ENCODE measurements at regions not wholly inside any gene's neighbourhood (a gene's known extent, or its start where the extent isn't known, plus 50 kb on each side); places are given as distances from the start of the nearest gene placed in this dataset.
A peak's percentile ranks its signal among the peaks of the same experiment; 100 is the strongest.

GRCh38 chr10:78626471-78626870 lies 442.3 kb upstream of the ZMIZ1 start:
- intact Hi-C loops (cut with micrococcal nuclease; ENCODE audit: unreplicated experiment) = no loop called here
- no peak overlapping the region for H2AFZ ChIP-seq
- BruUV-seq (replicated peaks) = no TSS peak
- no peaks in the 10 kb centered on the region for H3K79me2 ChIP-seq (ENCODE audit: low read depth)
- H3K4me1 ChIP-seq (replicated peaks; ENCODE audit: insufficient read depth) = peaks cover 39% of the 10 kb centered on the region
- H3K27ac ChIP-seq = no peak overlapping the region
- CTCF ChIA-PET = no interaction called here
- no peaks in the 10 kb centered on the region for H3K9me3 ChIP-seq (ENCODE audit: insufficient read depth, low read depth)
- no peaks in the 10 kb centered on the region for H4K20me1 ChIP-seq (ENCODE audit: insufficient read depth)
- DNase-seq = peak; percentile 40 to 73
- TF ChIP-seq CTCF (conservative IDR thresholded peaks at IDR 0.05) (no peak), EZH2 (IDR thresholded peaks at IDR 0.05; ENCODE audit: low read depth) (no peak)
- no peak overlapping the region for H3K4me3 ChIP-seq
- no peaks in the 10 kb centered on the region for H3K27me3 ChIP-seq (ENCODE audit: insufficient read depth, low read depth)
- no peak overlapping the region for H3K4me2 ChIP-seq
- POLR2A ChIA-PET (ENCODE audit: unreplicated experiment) = interaction anchor here (0.5 kb wide), 1 partner anchor 142 kb away, joined by 3 read pairs; no protein-coding TSS in a partner anchor
- H3K36me3 ChIP-seq (ENCODE audit: low read depth) = no peaks in the 10 kb centered on the region
- H3K9me2 ChIP-seq (ENCODE audit: insufficient read depth) = no peaks in the 10 kb centered on the region
- H3F3A ChIP-seq (ENCODE audit: insufficient read depth, low read depth) = peaks cover 29% of the 10 kb centered on the region

GRCh38 chr10:78627254-78627795 lies 441.4 kb upstream of the ZMIZ1 start:
- H3K79me2 ChIP-seq (ENCODE audit: low read depth) = no peaks in the 10 kb centered on the region
- H3K4me3 ChIP-seq = no peak overlapping the region
- TF ChIP-seq CTCF (conservative IDR thresholded peaks at IDR 0.05) (no peak), EZH2 (IDR thresholded peaks at IDR 0.05; ENCODE audit: low read depth) (no peak)
- BruUV-seq (replicated peaks) = no TSS peak
- no peaks in the 10 kb centered on the region for H3K9me2 ChIP-seq (ENCODE audit: insufficient read depth)
- intact Hi-C loops (cut with micrococcal nuclease; ENCODE audit: unreplicated experiment) = no loop called here
- no peaks in the 10 kb centered on the region for H3K9me3 ChIP-seq (ENCODE audit: insufficient read depth, low read depth)
- H4K20me1 ChIP-seq (ENCODE audit: insufficient read depth) = no peaks in the 10 kb centered on the region
- H3K4me1 ChIP-seq (replicated peaks; ENCODE audit: insufficient read depth) = peaks cover 39% of the 10 kb centered on the region
- no peak overlapping the region for H2AFZ ChIP-seq
- H3K4me2 ChIP-seq = no peak overlapping the region
- H3K27ac ChIP-seq = no peak overlapping the region
- no peak for DNase-seq
- peaks cover 28% of the 10 kb centered on the region for H3F3A ChIP-seq (ENCODE audit: insufficient read depth, low read depth)
- no peaks in the 10 kb centered on the region for H3K27me3 ChIP-seq (ENCODE audit: insufficient read depth, low read depth)
- ChIA-PET POLR2A (ENCODE audit: unreplicated experiment) (interaction anchor here (0.5 to 0.7 kb wide), 2 partner anchors 141 to 404 kb away, joined by 3 to 4 read pairs; no protein-coding TSS in a partner anchor), CTCF (no interaction called here)
- no peaks in the 10 kb centered on the region for H3K36me3 ChIP-seq (ENCODE audit: low read depth)

- Histone ChIP-seq H3K4me1 (replicated peaks; ENCODE audit: insufficient read depth) (peaks cover 24% of the 10 kb centered on the region), H4K20me1 (ENCODE audit: insufficient read depth) (no peaks in the 10 kb centered on the region), H3K27ac (no peak overlapping the region), H3K27me3 (ENCODE audit: insufficient read depth, low read depth) (no peaks in the 10 kb centered on the region), H3F3A (ENCODE audit: insufficient read depth, low read depth) (peaks cover 12% of the 10 kb centered on the region), H2AFZ (no peak overlapping the region), H3K4me2 (no peak overlapping the region), H3K79me2 (ENCODE audit: low read depth) (no peaks in the 10 kb centered on the region), H3K4me3 (no peak overlapping the region), H3K36me3 (ENCODE audit: low read depth) (no peaks in the 10 kb centered on the region), H3K9me2 (ENCODE audit: insufficient read depth) (no peaks in the 10 kb centered on the region), H3K9me3 (ENCODE audit: insufficient read depth, low read depth) (no peaks in the 10 kb centered on the region)
- intact Hi-C loops (cut with micrococcal nuclease; ENCODE audit: unreplicated experiment) = no loop called here
- no TSS peak for BruUV-seq (replicated peaks)
- TF ChIP-seq CTCF (conservative IDR thresholded peaks at IDR 0.05) (no peak), EZH2 (IDR thresholded peaks at IDR 0.05; ENCODE audit: low read depth) (no peak)
- DNase-seq = no peak
- POLR2A ChIA-PET (ENCODE audit: unreplicated experiment) = no interaction called here
- CTCF ChIA-PET = no interaction called here
Measured at GRCh38 chr10:78628976-78629375, 439.8 kb upstream of the ZMIZ1 start.

Data from PC-9 (cell line).